ENCODE measurements at regions not wholly inside any gene's neighbourhood (a gene's known extent, or its start where the extent isn't known, plus 50 kb on each side); places are given as distances from the start of the nearest gene placed in this dataset.

- FAIRE-seq (no peak), ATAC-seq (no peak), DNase-seq (ENCODE audit: low spot score) (no peak)
- WGBS (ENCODE audit: low lambda C conversion rate): 1% methylated on average over 6 of the region's 6 CpGs
- CTCF ChIA-PET (ENCODE audit: low intra/inter-chr PET ratio, low total read pairs): no interaction called here
- no TSS peak for BruUV-seq (replicated peaks)
- H3K79me2 ChIP-seq (ENCODE audit: insufficient read depth, low read length): no peaks in the 10 kb centered on the region
- H3K9ac ChIP-seq (ENCODE audit: insufficient read depth, low read depth, low read length): no peak overlapping the region
- no peak overlapping the region for H3K4me2 ChIP-seq (ENCODE audit: low read depth, low read length)
- peaks cover 0 to 10% of the 10 kb centered on the region in 2 experiments; a peak in 1 of 5 replicates for H3K27me3 ChIP-seq (ENCODE audit: control insufficient read depth in 1 of 2, insufficient read depth in 2 of 2, low read length in 2 of 2)
- H3K4me3 ChIP-seq (replicated peaks in 1 of 3; ENCODE audit: insufficient read depth in 1 of 3, low read depth in 2 of 3, low read length in 3 of 3): no peak overlapping the region
- in situ Hi-C loops (cut with HindIII; ENCODE audit: extremely low pct_ligation_motif_present, low pct_unique_long_range_greater_than_20kb): no loop called here
- no peaks in the 10 kb centered on the region for H3K36me3 ChIP-seq (replicated peaks in 1 of 2; ENCODE audit: control insufficient read depth in 1 of 2, insufficient read depth in 2 of 2, low read length in 2 of 2)
- POLR2A ChIA-PET: no interaction called here
- H3K27ac ChIP-seq (ENCODE audit: extremely low read length, insufficient read depth, low read length): no peak overlapping the region
- intact Hi-C loops (cut with micrococcal nuclease; ENCODE audit: unreplicated experiment): no loop called here
- no peaks in the 10 kb centered on the region for H4K20me1 ChIP-seq (ENCODE audit: insufficient read depth, low read length)
- H2AFZ ChIP-seq (ENCODE audit: low read length): no peak overlapping the region
- H3K4me1 ChIP-seq (ENCODE audit: insufficient read depth, low read length): no peaks in the 10 kb centered on the region
- H3K9me3 ChIP-seq (ENCODE audit: low read length): no peaks in the 10 kb centered on the region
- no peak for TF ChIP-seq BRD4 (CRISPR knock-in tag; IDR thresholded peaks at IDR 0.05)
- TF ChIP-seq ZBTB39 (CRISPR knock-in tag; IDR thresholded peaks at IDR 0.05): no peak
- no peak for TF ChIP-seq ZFYVE20 (CRISPR knock-in tag; IDR thresholded peaks at IDR 0.05; ENCODE audit: borderline replicate concordance, low read depth)
- no peak for TF ChIP-seq ZFP36 (IDR thresholded peaks at IDR 0.05; ENCODE audit: borderline replicate concordance, low read depth, low read length, partially characterized antibody)
- TF ChIP-seq HNF1B (CRISPR knock-in tag; IDR thresholded peaks at IDR 0.05): no peak
- TF ChIP-seq ZNF383 (CRISPR knock-in tag; IDR thresholded peaks at IDR 0.05; ENCODE audit: borderline replicate concordance): no peak
- TF ChIP-seq PAX8 (CRISPR knock-in tag; IDR thresholded peaks at IDR 0.05; ENCODE audit: borderline replicate concordance): no peak
- TF ChIP-seq ADNP (CRISPR knock-in tag; IDR thresholded peaks at IDR 0.05): no peak
- no peak for TF ChIP-seq ZNF460 (CRISPR knock-in tag; IDR thresholded peaks at IDR 0.05; ENCODE audit: borderline replicate concordance)
- no peak for TF ChIP-seq CSRNP1 (CRISPR knock-in tag; IDR thresholded peaks at IDR 0.05)
- no peak for TF ChIP-seq ZBTB3 (CRISPR knock-in tag; IDR thresholded peaks at IDR 0.05; ENCODE audit: borderline replicate concordance, low read depth)
- no peak for TF ChIP-seq ZNF430 (CRISPR knock-in tag; IDR thresholded peaks at IDR 0.05)
- TF ChIP-seq ZNF33A (CRISPR knock-in tag; IDR thresholded peaks at IDR 0.05; ENCODE audit: borderline replicate concordance): no peak
- no peak for TF ChIP-seq POGZ (CRISPR knock-in tag; IDR thresholded peaks at IDR 0.05)
- no peak for TF ChIP-seq AKAP8 (CRISPR knock-in tag; IDR thresholded peaks at IDR 0.05)
- no peak for TF ChIP-seq SP5 (CRISPR knock-in tag; IDR thresholded peaks at IDR 0.05; ENCODE audit: borderline replicate concordance, low read depth)
- no peak for TF ChIP-seq NCOA1 (CRISPR knock-in tag; IDR thresholded peaks at IDR 0.05)
- TF ChIP-seq ZMYM4 (CRISPR knock-in tag; IDR thresholded peaks at IDR 0.05): no peak
- TF ChIP-seq SSRP1 (CRISPR knock-in tag; IDR thresholded peaks at IDR 0.05): no peak
Measured at GRCh38 chr5:167898361-167899042, 392.9 kb upstream of the WWC1 start.
